Ascending aorta (tissue), 2 donors: ENCODE measurements at regions not wholly inside any gene's neighbourhood (a gene's known extent, or its start where the extent isn't known, plus 50 kb on each side); places are given as distances from the start of the nearest gene placed in this dataset.

Source experiments
- DNase-seq, 2 donors: peaks; one replicate each; pipeline ENCODE4 v3.0.0-alpha.2; 2019; ENCODE audit warnings: low spot score in 2 of 2
- H3K27ac ChIP-seq, 2 donors: fragments of 200-600 bp; sonication (generic); one replicate each; pipeline ENCODE4 v1.5.1; 2016 to 2017; ENCODE audit warnings: mild to moderate bottlenecking in 1 of 2
- H3K27me3 ChIP-seq: fragments of 200-600 bp; sonication (generic); one replicate; pipeline ENCODE4 v1.5.1; 2017
- H3K36me3 ChIP-seq, 2 donors: fragments of 200-600 bp; sonication (generic); one replicate each; pipeline ENCODE4 v1.5.1; 2016
- H3K4me1 ChIP-seq, 2 donors: fragments of 200-600 bp; sonication (generic); one replicate each; pipeline ENCODE4 v1.5.1; 2016 to 2017; ENCODE audit warnings: mild to moderate bottlenecking in 1 of 2
- H3K4me3 ChIP-seq, 2 donors: fragments of 200-600 bp; sonication (generic); one replicate each; pipeline ENCODE4 v1.5.1; 2016 to 2017; ENCODE audit warnings: mild to moderate bottlenecking in 1 of 2
- H3K9me3 ChIP-seq, 2 donors: fragments of 200-600 bp; sonication (generic); one replicate each; pipeline ENCODE4 v1.5.1; 2016
- CTCF ChIP-seq, 3 experiments: fragments of 200-600 bp in 2 of 3; fragments of 450-650 bp in 1 of 3; sonication (generic) in 2 of 3; IDR thresholded peaks; one replicate each; pipeline ENCODE4 v1.5.1; 2016 to 2019; ENCODE audit warnings: antibody characterized with exemption in 3 of 3, mild to moderate bottlenecking in 1 of 3, moderate library complexity in 1 of 3
- intact Hi-C: fragments of 100-400 bp; cut with DNase I; formaldehyde crosslinking; loops from one replicate; pipeline ENCODE4 v1.15.1; 2023

DNA sequence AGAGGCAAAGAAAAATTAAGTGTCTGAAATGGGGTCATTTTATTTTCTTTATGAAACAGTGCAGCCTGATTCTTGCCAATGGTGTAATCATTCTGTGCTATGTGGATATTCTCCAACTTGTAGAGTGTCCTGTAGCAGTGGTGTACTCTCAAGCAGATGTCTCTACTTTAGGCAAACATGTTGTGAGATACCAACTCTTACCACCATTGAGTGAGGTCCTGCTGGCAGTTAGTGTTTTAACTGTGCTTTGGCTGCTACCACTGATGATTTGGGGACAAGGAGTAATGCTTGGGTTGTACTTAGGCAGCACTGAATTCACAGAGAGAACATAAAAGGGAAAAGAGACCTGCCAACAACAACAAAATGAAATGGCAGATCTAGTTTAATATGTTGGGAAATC is 122.5 kb downstream of the APIP start:
- Histone ChIP-seq H3K27me3 (no peaks in the 10 kb centered on the region), H3K4me1 (no peaks in the 10 kb centered on the region), H3K4me3 (no peak overlapping the region), H3K36me3 (no peaks in the 10 kb centered on the region), H3K9me3 (no peaks in the 10 kb centered on the region), H3K27ac (no peak overlapping the region)
- DNase-seq: no peak
- intact Hi-C loops: no loop called here
- no peak for TF ChIP-seq CTCF (IDR thresholded peaks at IDR 0.05)

- no peaks in the 10 kb centered on the region for H3K9me3 ChIP-seq
- intact Hi-C loops: no loop called here
- DNase-seq: no peak
Measured at GRCh38 chr11:34792814-34793258, 123.3 kb downstream of the APIP start.

GRCh38 chr11:34791780-34792542 is 124.2 kb downstream of the APIP start:
- Histone ChIP-seq H3K9me3 (no peaks in the 10 kb centered on the region), H3K4me3 (no peak overlapping the region)
- intact Hi-C loops: no loop called here

More at GRCh38 chr11:34792814-34793258, 123.3 kb downstream of the APIP start:
- no peak for TF ChIP-seq CTCF (IDR thresholded peaks at IDR 0.05)
- Histone ChIP-seq H3K36me3 (no peaks in the 10 kb centered on the region), H3K27ac (no peak overlapping the region), H3K4me3 (no peak overlapping the region), H3K4me1 (no peaks in the 10 kb centered on the region), H3K27me3 (no peaks in the 10 kb centered on the region)

DNA sequence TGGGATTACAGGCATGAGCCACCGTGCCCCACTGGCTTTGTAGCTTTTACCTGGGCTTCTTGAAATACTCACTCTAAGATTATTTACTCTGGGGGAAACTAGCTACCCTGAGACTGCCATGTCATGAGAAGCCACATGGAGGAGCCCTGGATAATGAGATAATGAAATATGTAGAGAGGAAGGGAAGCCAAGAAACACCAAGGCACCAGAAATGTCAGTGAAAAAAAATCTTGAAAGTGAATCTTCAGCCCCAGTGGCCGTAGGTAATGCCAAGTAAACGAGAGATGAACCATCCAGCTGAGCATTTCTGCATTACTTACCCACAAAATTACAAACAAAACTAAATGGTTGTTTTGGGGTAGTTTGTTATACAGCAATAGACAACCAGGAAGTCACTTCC is 125.6 kb downstream of the APIP start:
- intact Hi-C loops: no loop called here

More at GRCh38 chr11:34791780-34792542, 124.2 kb downstream of the APIP start:
- no peak for TF ChIP-seq CTCF (IDR thresholded peaks at IDR 0.05)
- Histone ChIP-seq H3K27me3 (no peaks in the 10 kb centered on the region), H3K27ac (no peak overlapping the region), H3K36me3 (no peaks in the 10 kb centered on the region), H3K4me1 (no peaks in the 10 kb centered on the region)
- DNase-seq: no peak

GRCh38 chr11:34789196-34789834 is 126.9 kb downstream of the APIP start:
- intact Hi-C loops: no loop called here
- H3K9me3 ChIP-seq: no peaks in the 10 kb centered on the region
- H3K4me3 ChIP-seq: no peak overlapping the region
- no peak for DNase-seq
- TF ChIP-seq CTCF (IDR thresholded peaks at IDR 0.05): no peak
- no peak overlapping the region for H3K27ac ChIP-seq
- no peaks in the 10 kb centered on the region for H3K36me3 ChIP-seq
- H3K4me1 ChIP-seq: no peaks in the 10 kb centered on the region
- H3K27me3 ChIP-seq: no peaks in the 10 kb centered on the region

More for the DNA sequence above, 125.6 kb downstream of the APIP start:
- Histone ChIP-seq H3K9me3 (no peaks in the 10 kb centered on the region), H3K27me3 (no peaks in the 10 kb centered on the region), H3K4me1 (no peaks in the 10 kb centered on the region), H3K36me3 (no peaks in the 10 kb centered on the region), H3K4me3 (no peak overlapping the region), H3K27ac (no peak overlapping the region)
- DNase-seq: no peak
- TF ChIP-seq CTCF (IDR thresholded peaks at IDR 0.05): no peak
